ENCODE measurements at regions not wholly inside any gene's neighbourhood (a gene's known extent, or its start where the extent isn't known, plus 50 kb on each side); places are given as distances from the start of the nearest gene placed in this dataset.

- TF ChIP-seq, protein P1, sequence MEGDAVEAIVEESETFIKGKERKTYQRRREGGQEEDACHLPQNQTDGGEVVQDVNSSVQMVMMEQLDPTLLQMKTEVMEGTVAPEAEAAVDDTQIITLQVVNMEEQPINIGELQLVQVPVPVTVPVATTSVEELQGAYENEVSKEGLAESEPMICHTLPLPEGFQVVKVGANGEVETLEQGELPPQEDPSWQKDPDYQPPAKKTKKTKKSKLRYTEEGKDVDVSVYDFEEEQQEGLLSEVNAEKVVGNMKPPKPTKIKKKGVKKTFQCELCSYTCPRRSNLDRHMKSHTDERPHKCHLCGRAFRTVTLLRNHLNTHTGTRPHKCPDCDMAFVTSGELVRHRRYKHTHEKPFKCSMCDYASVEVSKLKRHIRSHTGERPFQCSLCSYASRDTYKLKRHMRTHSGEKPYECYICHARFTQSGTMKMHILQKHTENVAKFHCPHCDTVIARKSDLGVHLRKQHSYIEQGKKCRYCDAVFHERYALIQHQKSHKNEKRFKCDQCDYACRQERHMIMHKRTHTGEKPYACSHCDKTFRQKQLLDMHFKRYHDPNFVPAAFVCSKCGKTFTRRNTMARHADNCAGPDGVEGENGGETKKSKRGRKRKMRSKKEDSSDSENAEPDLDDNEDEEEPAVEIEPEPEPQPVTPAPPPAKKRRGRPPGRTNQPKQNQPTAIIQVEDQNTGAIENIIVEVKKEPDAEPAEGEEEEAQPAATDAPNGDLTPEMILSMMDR (IDR thresholded peaks at IDR 0.05; ENCODE audit: insufficient read depth, missing control alignments): no peak
- no peak for FAIRE-seq
- no peak for DNase-seq (ENCODE audit: insufficient read length, low spot score)
Measured at GRCh38 chr1:57874418-57874877, 450.6 kb upstream of the DAB1 start.

GRCh38 chr1:57872913-57873312 is 449.1 kb upstream of the DAB1 start:
- FAIRE-seq (no peak), DNase-seq (ENCODE audit: insufficient read length, low spot score) (no peak)
- TF ChIP-seq, protein P1 (IDR thresholded peaks at IDR 0.05; ENCODE audit: insufficient read depth, missing control alignments): no peak

DNA sequence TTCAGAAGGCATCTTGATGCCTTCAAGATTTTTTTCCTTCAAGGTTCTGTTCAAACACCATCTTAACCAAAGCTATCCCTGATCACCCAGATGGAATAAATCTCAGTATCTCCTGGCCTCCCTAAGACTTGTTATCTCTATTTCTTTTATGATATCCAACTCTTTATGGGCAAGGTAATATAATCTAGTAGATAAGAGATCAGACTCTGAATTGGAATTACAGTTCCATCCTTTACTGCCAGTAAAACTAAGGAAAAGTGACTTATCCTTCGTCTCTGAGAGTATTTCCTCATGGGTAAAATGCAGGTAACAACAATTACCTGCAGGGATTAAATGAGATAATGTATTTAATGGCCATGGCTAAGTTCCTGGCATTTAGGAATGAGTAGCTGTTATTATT is 445.0 kb upstream of the DAB1 start:
- FAIRE-seq (no peak), DNase-seq (ENCODE audit: insufficient read length, low spot score) (no peak)
- TF ChIP-seq, protein P1 (IDR thresholded peaks at IDR 0.05; ENCODE audit: insufficient read depth, missing control alignments): no peak

- TF ChIP-seq, protein P1 (IDR thresholded peaks at IDR 0.05; ENCODE audit: insufficient read depth, missing control alignments): no peak
- FAIRE-seq: no peak
- no peak for DNase-seq (ENCODE audit: insufficient read length, low spot score)
Measured at GRCh38 chr1:57868239-57868638, 444.4 kb upstream of the DAB1 start.

DNA sequence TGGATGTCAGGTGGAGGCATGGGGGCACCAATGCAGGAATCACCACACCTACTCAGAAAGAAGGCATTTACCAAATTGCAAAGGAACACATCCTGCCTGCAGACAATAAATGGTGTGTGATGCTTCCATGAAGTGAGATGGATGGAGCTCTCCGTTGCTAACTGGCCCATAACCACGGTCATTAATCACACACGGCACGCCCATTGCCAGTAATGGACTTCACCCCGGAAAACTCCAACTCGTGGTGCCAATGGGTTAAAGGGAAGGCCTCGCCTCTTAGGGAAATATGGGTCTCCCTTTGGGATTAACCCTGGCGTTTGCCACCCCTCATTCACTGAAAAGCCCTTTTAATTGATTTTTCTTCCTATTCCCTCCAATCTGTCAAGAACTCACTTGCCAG is 443.1 kb upstream of the DAB1 start:
- TF ChIP-seq, protein P1 (IDR thresholded peaks at IDR 0.05; ENCODE audit: insufficient read depth, missing control alignments): no peak
- DNase-seq (ENCODE audit: insufficient read length, low spot score) (no peak), FAIRE-seq (no peak)

DNA sequence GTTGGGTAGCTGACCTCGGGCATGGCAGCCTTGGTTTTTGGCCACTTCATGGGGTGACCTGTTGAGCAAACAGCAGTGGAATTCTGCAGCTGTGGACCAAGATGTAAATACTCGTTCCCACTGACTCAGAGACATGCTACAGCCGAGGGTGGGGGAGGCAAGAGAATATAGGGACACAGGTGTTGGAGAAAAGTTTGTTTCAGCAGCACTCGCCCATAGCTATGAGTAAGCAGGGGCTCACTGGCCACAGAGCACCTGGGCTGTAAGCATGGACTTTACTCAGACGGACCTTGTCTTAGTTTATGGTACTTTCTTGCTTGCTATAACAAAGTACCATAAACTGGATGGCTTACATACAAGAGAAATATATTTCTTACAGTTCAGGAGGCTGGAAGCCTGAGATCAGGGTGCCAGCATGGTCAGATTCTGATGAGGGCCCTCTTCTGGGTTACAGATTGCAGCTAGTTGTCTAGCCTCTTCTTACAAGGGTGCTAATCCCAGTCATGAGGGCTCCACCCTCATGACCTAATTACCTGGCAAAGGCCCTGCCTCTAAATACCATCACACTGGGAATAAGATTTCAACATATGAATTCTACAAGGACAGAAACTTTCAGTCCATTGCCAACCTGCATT is 437.2 kb upstream of the DAB1 start:
- FAIRE-seq (no peak), DNase-seq (ENCODE audit: insufficient read length, low spot score) (no peak)
- TF ChIP-seq, protein P1 (IDR thresholded peaks at IDR 0.05; ENCODE audit: insufficient read depth, missing control alignments): no peak

DNA sequence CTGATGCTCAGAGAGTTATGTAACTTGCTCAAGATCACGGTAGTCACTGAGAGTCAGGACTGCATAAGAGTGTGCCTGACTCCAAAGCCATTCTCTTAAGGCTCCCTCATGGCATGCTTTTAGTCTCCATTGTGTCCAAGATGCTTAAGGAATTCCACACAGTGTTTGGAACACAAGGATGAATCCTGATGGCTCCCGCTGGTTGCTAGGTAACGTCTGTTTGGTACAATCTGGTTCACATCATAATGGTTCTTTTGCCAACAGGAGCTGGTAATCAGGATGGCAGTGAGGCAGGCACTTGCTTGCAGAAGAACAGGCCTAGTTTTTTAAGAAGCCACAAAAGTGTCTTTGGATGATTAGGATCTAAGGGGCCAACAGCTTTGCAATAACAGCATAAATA is 436.5 kb upstream of the DAB1 start:
- DNase-seq (ENCODE audit: insufficient read length, low spot score) (no peak), FAIRE-seq (no peak)
- TF ChIP-seq, protein P1 (IDR thresholded peaks at IDR 0.05; ENCODE audit: insufficient read depth, missing control alignments): no peak

Data from D721Med (cell line).